Activated T-cell treated with anti-CD3 and anti-CD28 coated beads, Interleukin-2, amount 50 U/mL, for 24 hours (primary cell): ENCODE measurements at regions not wholly inside any gene's neighbourhood (a gene's known extent, or its start where the extent isn't known, plus 50 kb on each side); places are given as distances from the start of the nearest gene placed in this dataset.

Experiments
- DNase-seq: peaks from one replicate; pipeline ENCODE4 v3.0.0-alpha.2; 2020
- H3K27ac Mint-ChIP-seq: 2 replicates; pipeline ENCODE4 v1.8.0; 2020; ENCODE audit warnings: mild to moderate bottlenecking, mixed read lengths
- H3K27me3 Mint-ChIP-seq: 2 replicates; pipeline ENCODE4 v1.8.0; 2020; ENCODE audit warnings: mixed read lengths
- H3K36me3 Mint-ChIP-seq: 2 replicates; pipeline ENCODE4 v1.8.0; 2020; ENCODE audit warnings: low read depth, mixed read lengths
- H3K4me1 Mint-ChIP-seq: 2 replicates; pipeline ENCODE4 v1.8.0; 2020; ENCODE audit warnings: low read depth, mixed read lengths
- H3K4me3 Mint-ChIP-seq: 2 replicates; pipeline ENCODE4 v1.8.0; 2020; ENCODE audit warnings: mild to moderate bottlenecking, moderate library complexity, mixed read lengths
- H3K9me3 Mint-ChIP-seq: 2 replicates; pipeline ENCODE4 v1.8.0; 2020; ENCODE audit warnings: mixed read lengths

DNA sequence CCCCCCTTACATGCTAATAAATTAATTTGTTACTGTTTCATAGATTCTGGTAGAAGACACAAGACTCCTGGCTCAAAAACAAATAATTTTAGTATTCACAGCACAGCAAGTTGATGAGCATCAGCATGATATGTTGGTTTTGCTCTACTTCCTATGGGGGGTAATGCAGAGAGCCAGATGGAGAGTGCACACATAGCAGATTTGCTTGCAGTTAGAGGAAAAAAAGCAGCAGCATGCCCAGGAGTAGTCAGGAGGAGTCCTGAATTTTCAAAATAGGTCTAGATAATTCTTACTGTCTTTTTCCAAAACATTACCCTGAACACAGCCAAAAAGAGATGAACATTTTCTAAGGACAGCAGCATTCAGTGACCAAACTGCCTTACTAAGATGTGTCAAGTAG is 261.3 kb downstream of the COX7C start:
- H3K27me3 Mint-ChIP-seq = peaks cover 6% of the 10 kb centered on the region
- H3K36me3 Mint-ChIP-seq = no peaks in the 10 kb centered on the region
- no peaks in the 10 kb centered on the region for H3K9me3 Mint-ChIP-seq
- H3K4me1 Mint-ChIP-seq = no peaks in the 10 kb centered on the region
- no peak overlapping the region for H3K27ac Mint-ChIP-seq
- H3K4me3 Mint-ChIP-seq = no peak overlapping the region
- DNase-seq = no peak

- Mint-ChIP-seq H3K9me3 (no peaks in the 10 kb centered on the region), H3K4me1 (no peaks in the 10 kb centered on the region), H3K27ac (no peak overlapping the region), H3K4me3 (no peak overlapping the region), H3K36me3 (no peaks in the 10 kb centered on the region), H3K27me3 (peaks cover 7% of the 10 kb centered on the region)
- no peak for DNase-seq
These were observed 262.6 kb downstream of the COX7C start for GRCh38 chr5:86880344-86880743.

DNA sequence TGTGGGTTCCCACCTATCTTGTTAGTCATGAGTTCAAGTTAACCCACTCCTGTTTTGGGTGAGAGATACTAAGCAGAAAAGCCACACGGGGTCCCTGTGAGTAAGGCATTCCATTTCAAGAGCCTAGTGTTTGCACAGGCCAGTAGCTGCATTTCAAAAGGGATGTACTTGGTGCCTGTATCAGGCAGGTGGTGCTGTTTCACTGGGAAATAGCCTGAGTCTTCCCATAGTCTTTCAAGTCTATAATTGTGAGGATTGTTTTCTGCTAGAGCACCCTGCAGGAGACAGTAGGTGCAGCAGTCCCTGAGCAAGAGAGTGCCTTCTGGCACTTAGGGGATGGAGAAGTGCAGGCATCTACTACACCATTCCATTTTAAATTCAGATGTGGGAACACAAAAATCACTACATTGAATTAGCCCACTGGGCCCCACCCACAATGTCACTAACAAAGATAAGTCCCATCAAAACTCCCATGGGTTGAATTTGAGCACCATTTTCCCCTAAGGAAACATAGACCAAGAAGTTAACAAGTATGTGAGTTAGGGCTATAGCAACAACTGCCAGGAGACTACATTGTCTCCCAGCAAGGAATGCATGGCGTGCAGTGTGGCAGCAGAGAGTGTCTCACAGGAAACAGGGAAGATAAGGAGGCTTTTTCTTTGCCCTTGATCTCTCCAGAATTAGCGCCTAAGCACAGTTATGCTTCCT is 263.2 kb downstream of the COX7C start:
- no peaks in the 10 kb centered on the region for H3K4me1 Mint-ChIP-seq
- DNase-seq = no peak
- H3K27ac Mint-ChIP-seq = no peak overlapping the region
- no peaks in the 10 kb centered on the region for H3K36me3 Mint-ChIP-seq
- H3K4me3 Mint-ChIP-seq = no peak overlapping the region
- no peaks in the 10 kb centered on the region for H3K9me3 Mint-ChIP-seq
- peaks cover 5% of the 10 kb centered on the region for H3K27me3 Mint-ChIP-seq

- Mint-ChIP-seq H3K36me3 (no peaks in the 10 kb centered on the region), H3K4me3 (no peak overlapping the region)
These were observed 263.9 kb downstream of the COX7C start for GRCh38 chr5:86881493-86882090.

GRCh38 chr5:86884608-86885007 is 266.9 kb downstream of the COX7C start:
- Mint-ChIP-seq H3K36me3 (no peaks in the 10 kb centered on the region), H3K4me1 (no peaks in the 10 kb centered on the region), H3K4me3 (no peak overlapping the region), H3K9me3 (no peaks in the 10 kb centered on the region), H3K27ac (no peak overlapping the region), H3K27me3 (peaks cover 8% of the 10 kb centered on the region)
- DNase-seq = no peak

More at GRCh38 chr5:86881493-86882090, 263.9 kb downstream of the COX7C start:
- Mint-ChIP-seq H3K4me1 (no peaks in the 10 kb centered on the region), H3K9me3 (no peaks in the 10 kb centered on the region), H3K27me3 (peaks cover 5% of the 10 kb centered on the region), H3K27ac (no peak overlapping the region)
- no peak for DNase-seq

GRCh38 chr5:86885011-86885410 is 267.3 kb downstream of the COX7C start:
- Mint-ChIP-seq H3K36me3 (no peaks in the 10 kb centered on the region), H3K27me3 (peaks cover 8% of the 10 kb centered on the region), H3K27ac (no peak overlapping the region), H3K9me3 (no peaks in the 10 kb centered on the region), H3K4me1 (no peaks in the 10 kb centered on the region), H3K4me3 (no peak overlapping the region)
- no peak for DNase-seq

- Mint-ChIP-seq H3K27ac (no peak overlapping the region), H3K36me3 (no peaks in the 10 kb centered on the region), H3K4me3 (no peak overlapping the region), H3K9me3 (no peaks in the 10 kb centered on the region), H3K27me3 (peaks cover 8% of the 10 kb centered on the region), H3K4me1 (no peaks in the 10 kb centered on the region)
- no peak for DNase-seq
These were observed 267.9 kb downstream of the COX7C start for GRCh38 chr5:86885489-86886230.

GRCh38 chr5:86890375-86890774 is 272.6 kb downstream of the COX7C start:
- H3K27ac Mint-ChIP-seq = no peak overlapping the region
- DNase-seq = no peak
- H3K4me1 Mint-ChIP-seq = no peaks in the 10 kb centered on the region
- no peaks in the 10 kb centered on the region for H3K9me3 Mint-ChIP-seq
- H3K4me3 Mint-ChIP-seq = no peak overlapping the region
- H3K27me3 Mint-ChIP-seq = peaks cover 5% of the 10 kb centered on the region
- H3K36me3 Mint-ChIP-seq = no peaks in the 10 kb centered on the region

GRCh38 chr5:86894056-86894455 is 276.3 kb downstream of the COX7C start:
- peaks cover 3% of the 10 kb centered on the region for H3K27me3 Mint-ChIP-seq
- H3K27ac Mint-ChIP-seq = no peak overlapping the region
- H3K9me3 Mint-ChIP-seq = no peaks in the 10 kb centered on the region
- no peaks in the 10 kb centered on the region for H3K36me3 Mint-ChIP-seq
- DNase-seq = no peak
- no peaks in the 10 kb centered on the region for H3K4me1 Mint-ChIP-seq
- no peak overlapping the region for H3K4me3 Mint-ChIP-seq

DNA sequence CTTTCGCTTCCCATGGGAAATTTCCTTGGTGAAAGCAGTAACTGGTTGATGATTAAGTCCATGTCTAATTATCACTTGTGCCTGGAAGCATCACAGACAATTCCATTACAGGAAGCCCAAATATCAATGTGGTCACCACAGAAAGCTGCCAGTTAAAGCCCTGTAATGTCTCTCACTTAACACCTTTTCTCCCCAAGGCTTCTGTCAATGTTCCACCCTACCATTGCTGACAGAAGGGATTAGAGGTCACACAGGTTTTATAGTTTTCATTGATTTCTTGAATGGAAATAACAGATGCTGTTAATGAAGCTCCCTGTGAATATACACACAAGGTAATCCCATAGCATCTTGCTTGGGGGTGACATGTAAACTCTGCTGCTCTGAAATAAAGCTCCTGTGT is 279.2 kb downstream of the COX7C start:
- DNase-seq = no peak
- Mint-ChIP-seq H3K4me1 (no peaks in the 10 kb centered on the region), H3K27me3 (peaks cover 9% of the 10 kb centered on the region), H3K9me3 (no peaks in the 10 kb centered on the region), H3K36me3 (no peaks in the 10 kb centered on the region), H3K27ac (no peak overlapping the region), H3K4me3 (no peak overlapping the region)

GRCh38 chr5:86909418-86910295 is 291.9 kb downstream of the COX7C start:
- Mint-ChIP-seq H3K4me3 (no peak overlapping the region), H3K36me3 (no peaks in the 10 kb centered on the region), H3K4me1 (no peaks in the 10 kb centered on the region), H3K9me3 (no peaks in the 10 kb centered on the region), H3K27me3 (peaks cover 25% of the 10 kb centered on the region), H3K27ac (no peak overlapping the region)
- DNase-seq = no peak

GRCh38 chr5:86917117-86917579 is 299.4 kb downstream of the COX7C start:
- no peak overlapping the region for H3K27ac Mint-ChIP-seq
- no peaks in the 10 kb centered on the region for H3K9me3 Mint-ChIP-seq
- peaks cover 19% of the 10 kb centered on the region for H3K27me3 Mint-ChIP-seq
- peaks cover 14% of the 10 kb centered on the region for H3K4me1 Mint-ChIP-seq
- no peak overlapping the region for H3K4me3 Mint-ChIP-seq
- DNase-seq = no peak
- no peaks in the 10 kb centered on the region for H3K36me3 Mint-ChIP-seq

DNA sequence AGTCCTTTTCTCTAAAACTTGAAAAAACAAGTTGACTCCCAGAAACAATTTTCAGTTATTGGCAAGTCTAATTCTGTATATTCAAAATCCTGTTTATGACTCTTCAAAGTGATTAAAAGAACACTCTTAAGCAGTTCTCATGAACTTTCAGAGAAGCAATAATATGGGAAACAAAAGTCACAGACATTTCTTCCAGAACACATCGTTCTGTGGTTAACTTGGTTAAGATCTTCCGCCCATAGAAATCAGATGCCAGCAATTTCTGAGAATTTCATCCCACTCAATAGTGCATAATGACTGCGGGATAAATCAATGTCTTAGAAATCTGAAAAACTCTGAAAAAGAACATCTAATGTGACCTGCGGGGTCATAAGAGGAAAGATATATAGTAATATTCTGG is 300.5 kb downstream of the COX7C start:
- Mint-ChIP-seq H3K27ac (no peak overlapping the region), H3K4me1 (peaks cover 14% of the 10 kb centered on the region), H3K36me3 (no peaks in the 10 kb centered on the region), H3K27me3 (peaks cover 19% of the 10 kb centered on the region), H3K9me3 (no peaks in the 10 kb centered on the region), H3K4me3 (no peak overlapping the region)
- DNase-seq = no peak

DNA sequence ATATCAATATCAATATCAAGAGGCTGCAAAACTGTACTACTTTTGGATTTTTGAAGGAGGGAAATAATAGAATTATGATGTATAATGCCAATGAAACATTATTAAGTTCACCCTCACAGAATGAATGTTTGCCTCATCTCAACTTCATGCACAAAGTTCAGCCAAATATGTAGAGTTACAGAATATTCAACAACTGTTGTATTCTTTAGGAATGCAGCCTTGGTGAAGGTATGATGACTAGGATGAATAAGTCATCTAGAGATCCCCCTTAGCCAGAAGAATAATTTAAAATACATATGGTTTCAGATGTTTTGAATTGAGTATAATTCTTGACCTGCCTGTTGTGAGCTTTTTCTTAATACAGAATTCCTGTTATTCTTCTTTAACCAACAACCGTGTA is 308.3 kb downstream of the COX7C start:
- H3K27ac Mint-ChIP-seq = no peak overlapping the region
- H3K4me1 Mint-ChIP-seq = no peaks in the 10 kb centered on the region
- no peaks in the 10 kb centered on the region for H3K36me3 Mint-ChIP-seq
- no peak for DNase-seq
- H3K4me3 Mint-ChIP-seq = no peak overlapping the region
- H3K27me3 Mint-ChIP-seq = peaks cover 26% of the 10 kb centered on the region
- H3K9me3 Mint-ChIP-seq = no peaks in the 10 kb centered on the region
